HG02885 (cell line): ENCODE measurements at regions not wholly inside any gene's neighbourhood (a gene's known extent, or its start where the extent isn't known, plus 50 kb on each side); places are given as distances from the start of the nearest gene placed in this dataset.

ENCODE experiments used
- ATAC-seq: cut with Tn5 transposase; IDR thresholded peaks from one replicate; pipeline ENCODE4 v1.9.1; 2021; ENCODE audit warnings: mild to moderate bottlenecking; ENCODE audit not compliant: unreplicated experiment, poor library complexity

GRCh38 chr15:58269455-58270414 is 131.6 kb downstream of the AQP9 start:
- ATAC-seq = no peak

- ATAC-seq = no peak
These were observed 133.2 kb downstream of the AQP9 start for GRCh38 chr15:58271410-58271809.

GRCh38 chr15:58273104-58273503 is 134.9 kb downstream of the AQP9 start:
- ATAC-seq = no peak

GRCh38 chr15:58274885-58275284 is 136.7 kb downstream of the AQP9 start:
- ATAC-seq = no peak

- no peak for ATAC-seq
These were observed 137.6 kb downstream of the AQP9 start for GRCh38 chr15:58275785-58276184.

GRCh38 chr15:58276924-58277323 is 138.7 kb downstream of the AQP9 start:
- no peak for ATAC-seq

GRCh38 chr15:58277333-58277732 is 139.2 kb downstream of the AQP9 start:
- no peak for ATAC-seq

- no peak for ATAC-seq
These were observed 140.9 kb downstream of the AQP9 start for GRCh38 chr15:58279106-58279505.

GRCh38 chr15:58279654-58280053 is 141.5 kb downstream of the AQP9 start:
- ATAC-seq = no peak

GRCh38 chr15:58282060-58282708 is 144.0 kb downstream of the AQP9 start:
- ATAC-seq = no peak

- ATAC-seq = no peak
These were observed 145.1 kb downstream of the AQP9 start for GRCh38 chr15:58283302-58283701.

GRCh38 chr15:58284293-58284692 is 146.1 kb downstream of the AQP9 start:
- ATAC-seq = no peak

GRCh38 chr15:58285212-58285920 is 146.4 kb upstream of the LIPC start:
- ATAC-seq = no peak

GRCh38 chr15:58285921-58286278 is 145.9 kb upstream of the LIPC start:
- ATAC-seq = no peak

- no peak for ATAC-seq
These were observed 145.3 kb upstream of the LIPC start for GRCh38 chr15:58286523-58286922.

- no peak for ATAC-seq
These were observed 143.9 kb upstream of the LIPC start for GRCh38 chr15:58287891-58288290.

- ATAC-seq = no peak
These were observed 143.2 kb upstream of the LIPC start for GRCh38 chr15:58288592-58288991.

- ATAC-seq = no peak
These were observed 139.9 kb upstream of the LIPC start for GRCh38 chr15:58291848-58292247.

GRCh38 chr15:58292751-58293175 is 139.0 kb upstream of the LIPC start:
- ATAC-seq = no peak

- ATAC-seq = no peak
These were observed 137.9 kb upstream of the LIPC start for GRCh38 chr15:58293622-58294550.
